ENCODE measurements at regions not wholly inside any gene's neighbourhood (a gene's known extent, or its start where the extent isn't known, plus 50 kb on each side); places are given as distances from the start of the nearest gene placed in this dataset.

DNA sequence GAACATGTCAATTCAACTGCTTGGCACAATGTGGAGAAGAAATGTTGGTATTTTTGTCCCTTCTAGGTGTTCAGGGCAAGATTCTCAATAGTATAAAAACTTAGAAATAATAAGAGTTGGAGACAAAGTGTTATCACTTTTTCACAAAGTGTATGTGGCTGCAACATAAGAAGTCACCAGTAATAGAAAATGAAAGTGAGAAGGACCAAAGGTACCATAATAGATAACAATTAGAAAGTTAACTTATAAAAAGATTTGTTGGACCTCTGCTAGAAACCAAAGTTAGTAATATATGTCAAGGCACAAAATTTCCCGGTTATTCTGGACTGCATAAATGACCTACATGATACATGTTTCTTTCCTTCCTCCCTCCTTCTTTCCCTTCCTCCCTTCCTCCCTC, 1535.3 kb downstream of the EFNA5 start:
- no peak for TF ChIP-seq GATA3 (IDR thresholded peaks at IDR 0.05; ENCODE audit: low read depth, low read length)
- no peak for TF ChIP-seq GATA2 (IDR thresholded peaks at IDR 0.05; ENCODE audit: low read depth, low read length)
